GM12874 (cell line): ENCODE measurements at regions not wholly inside any gene's neighbourhood (a gene's known extent, or its start where the extent isn't known, plus 50 kb on each side); places are given as distances from the start of the nearest gene placed in this dataset.

Source experiments
- TF ChIP-seq, protein P1 (sequence below): IDR thresholded peaks from 2 replicates; pipeline ENCODE4 v1.5.1; 2011; ENCODE audit warnings: low read depth, mild to moderate bottlenecking, control low read depth, low read length, moderate library complexity; ENCODE audit not compliant: insufficient read depth

DNA sequence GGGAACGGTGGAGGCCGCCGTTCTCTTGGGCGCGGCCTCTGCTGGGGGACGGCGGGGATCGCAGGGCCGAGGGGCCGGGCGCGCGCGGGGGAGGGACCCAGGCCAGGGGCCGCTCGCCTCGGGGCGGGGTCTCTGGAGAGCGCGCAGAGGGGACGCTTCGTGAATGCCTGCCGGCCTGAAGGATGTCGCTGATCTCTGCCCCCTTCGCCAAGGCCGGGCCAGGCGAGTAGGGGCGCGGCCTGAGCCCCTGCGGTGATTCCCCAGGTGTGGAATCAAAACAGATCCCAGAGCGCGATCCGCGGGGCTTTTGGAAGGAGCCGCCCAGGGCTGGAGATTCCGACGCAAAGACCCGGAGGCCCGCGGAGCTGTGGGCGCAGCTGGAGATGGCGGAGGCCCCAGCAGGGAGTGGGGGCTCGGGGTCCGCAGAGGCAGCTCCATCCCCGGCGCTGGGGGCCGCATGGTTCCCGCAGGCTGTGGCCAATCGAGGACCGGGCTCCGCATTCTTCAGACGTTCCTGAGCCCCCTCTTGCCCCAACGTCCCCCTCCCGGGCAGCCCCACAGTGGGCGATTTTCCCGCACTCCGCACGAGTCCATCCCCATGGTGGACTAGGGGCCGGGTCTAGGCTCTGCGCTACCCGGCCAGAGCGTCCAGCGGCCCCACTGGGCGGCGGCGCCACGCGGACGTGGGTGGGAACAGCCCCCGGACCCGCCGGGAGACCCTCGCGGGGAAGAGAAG lies 166.0 kb downstream of the ACTR3B start:
- TF ChIP-seq, protein P1, sequence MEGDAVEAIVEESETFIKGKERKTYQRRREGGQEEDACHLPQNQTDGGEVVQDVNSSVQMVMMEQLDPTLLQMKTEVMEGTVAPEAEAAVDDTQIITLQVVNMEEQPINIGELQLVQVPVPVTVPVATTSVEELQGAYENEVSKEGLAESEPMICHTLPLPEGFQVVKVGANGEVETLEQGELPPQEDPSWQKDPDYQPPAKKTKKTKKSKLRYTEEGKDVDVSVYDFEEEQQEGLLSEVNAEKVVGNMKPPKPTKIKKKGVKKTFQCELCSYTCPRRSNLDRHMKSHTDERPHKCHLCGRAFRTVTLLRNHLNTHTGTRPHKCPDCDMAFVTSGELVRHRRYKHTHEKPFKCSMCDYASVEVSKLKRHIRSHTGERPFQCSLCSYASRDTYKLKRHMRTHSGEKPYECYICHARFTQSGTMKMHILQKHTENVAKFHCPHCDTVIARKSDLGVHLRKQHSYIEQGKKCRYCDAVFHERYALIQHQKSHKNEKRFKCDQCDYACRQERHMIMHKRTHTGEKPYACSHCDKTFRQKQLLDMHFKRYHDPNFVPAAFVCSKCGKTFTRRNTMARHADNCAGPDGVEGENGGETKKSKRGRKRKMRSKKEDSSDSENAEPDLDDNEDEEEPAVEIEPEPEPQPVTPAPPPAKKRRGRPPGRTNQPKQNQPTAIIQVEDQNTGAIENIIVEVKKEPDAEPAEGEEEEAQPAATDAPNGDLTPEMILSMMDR: no peak

GRCh38 chr7:152931633-152932032 lies 172.1 kb downstream of the ACTR3B start:
- TF ChIP-seq, protein P1: no peak

GRCh38 chr7:152937282-152937681 lies 177.7 kb downstream of the ACTR3B start:
- TF ChIP-seq, protein P1: no peak

DNA sequence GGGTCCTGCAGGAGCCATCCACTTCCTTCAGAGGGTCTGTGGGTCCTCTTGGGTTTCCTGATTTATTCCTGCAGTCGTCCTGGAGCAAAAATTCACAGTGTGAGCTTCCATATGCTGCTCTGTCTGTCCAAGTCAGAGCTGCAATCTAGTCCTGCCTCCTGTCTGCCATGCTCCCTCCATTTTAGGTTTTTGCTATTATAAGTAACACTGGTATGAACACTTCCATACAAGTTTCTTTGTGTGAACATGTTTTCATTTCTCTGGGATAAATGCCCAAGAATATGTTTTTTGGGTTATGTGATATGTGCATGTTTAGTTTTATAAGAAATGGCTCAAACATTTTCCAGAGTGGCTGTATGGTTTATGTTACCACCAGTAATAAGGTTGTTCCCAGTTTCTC lies 188.1 kb downstream of the ACTR3B start:
- TF ChIP-seq, protein P1: no peak

DNA sequence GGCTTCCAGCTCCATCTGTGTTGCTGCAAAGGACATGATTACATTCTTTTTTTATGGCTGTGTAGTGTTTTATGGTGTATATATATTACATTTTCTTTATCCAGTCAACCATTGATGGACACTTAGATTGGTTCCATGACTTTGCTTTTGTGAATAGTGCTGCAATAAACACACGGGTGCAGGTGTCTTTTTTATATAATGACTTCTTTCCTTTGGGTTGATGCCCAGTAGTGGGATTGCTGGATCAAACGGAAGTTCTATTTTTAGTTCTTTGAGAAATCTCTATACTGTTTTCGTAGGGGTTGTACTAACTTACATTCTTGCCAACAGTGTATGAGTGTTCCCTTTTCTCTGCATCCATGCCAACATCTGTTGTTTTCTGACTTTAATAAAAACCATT lies 189.7 kb downstream of the ACTR3B start:
- TF ChIP-seq, protein P1: no peak

DNA sequence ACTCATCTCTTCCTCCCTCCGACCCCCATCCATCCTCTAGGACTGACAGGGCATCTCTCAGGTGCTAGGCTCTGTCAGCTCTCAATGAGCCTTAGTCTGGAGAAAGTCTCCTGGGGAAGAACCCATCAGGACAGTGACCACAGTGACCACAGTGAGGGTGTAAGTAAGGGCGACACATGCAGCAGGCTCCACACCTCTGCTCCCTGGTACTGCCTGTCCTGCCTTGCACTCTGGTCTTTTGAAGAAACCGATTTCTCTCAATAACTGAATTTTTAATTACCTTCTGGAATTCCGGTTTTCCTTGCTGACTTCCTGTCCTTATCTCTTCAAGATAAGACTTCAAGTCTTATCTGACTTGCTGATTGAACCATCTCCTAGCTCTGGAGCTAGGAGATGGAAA lies 190.2 kb downstream of the ACTR3B start:
- TF ChIP-seq, protein P1: no peak

GRCh38 chr7:152956006-152956405 lies 196.5 kb downstream of the ACTR3B start:
- TF ChIP-seq, protein P1: no peak

GRCh38 chr7:152959610-152960009 lies 200.1 kb downstream of the ACTR3B start:
- TF ChIP-seq, protein P1: no peak
